Calu3 (cell line): ENCODE measurements at regions not wholly inside any gene's neighbourhood (a gene's known extent, or its start where the extent isn't known, plus 50 kb on each side); places are given as distances from the start of the nearest gene placed in this dataset.

Experiments
- BruUV-seq: library from RNA; stranded (reverse); fragments of 400-500 nt; replicated peaks from 2 replicates; lab custom pipeline; 2021; lab: Mats Ljungman, UMichigan
- CTCF ChIA-PET: fragments of 300-600 bp; sonication (Branson Sonifier 250); formaldehyde crosslinking; loops from one replicate; lab custom pipeline; 2022; ENCODE audit warnings: antibody characterized with exemption; lab: Charles Lee
- DNase-seq: peaks from one replicate; pipeline ENCODE4 v3.0.0; 2022
- H3K27ac Mint-ChIP-seq: one replicate; pipeline ENCODE4 v1.8.0; 2022; ENCODE audit warnings: mixed read lengths; ENCODE audit not compliant: unreplicated experiment
- H3K27me3 Mint-ChIP-seq: one replicate; pipeline ENCODE4 v1.8.0; 2022; ENCODE audit warnings: mixed read lengths; ENCODE audit not compliant: unreplicated experiment
- H3K36me3 Mint-ChIP-seq: one replicate; pipeline ENCODE4 v1.8.0; 2022; ENCODE audit warnings: mild to moderate bottlenecking, moderate library complexity, mixed read lengths; ENCODE audit not compliant: insufficient read depth, unreplicated experiment
- H3K4me1 Mint-ChIP-seq: one replicate; pipeline ENCODE4 v1.8.0; 2022; ENCODE audit warnings: mild to moderate bottlenecking, low read depth, mixed read lengths; ENCODE audit not compliant: unreplicated experiment
- H3K4me3 Mint-ChIP-seq: one replicate; pipeline ENCODE4 v1.8.0; 2022; ENCODE audit warnings: mild to moderate bottlenecking, low read depth, moderate library complexity, mixed read lengths; ENCODE audit not compliant: unreplicated experiment
- H3K9me3 Mint-ChIP-seq: one replicate; pipeline ENCODE4 v1.8.0; 2022; ENCODE audit warnings: low read depth, mixed read lengths; ENCODE audit not compliant: unreplicated experiment
- intact Hi-C: fragments of 100-400 bp; cut with micrococcal nuclease; formaldehyde crosslinking; loops from one replicate; pipeline ENCODE4 v1.10.0; 2022; ENCODE audit not compliant: unreplicated experiment
- TF ChIP-seq, protein P1 (sequence below): fragments of 200-600 bp; IDR thresholded peaks from one replicate; pipeline ENCODE4 v1.8.0; 2022; ENCODE audit warnings: antibody characterized with exemption; ENCODE audit not compliant: unreplicated experiment

- CTCF ChIA-PET, result no interaction called here
- no TSS peak for BruUV-seq
- intact Hi-C loops, result no loop called here
These were observed 62.2 kb upstream of the INSM2 start for GRCh38 chr14:35471803-35472202.

DNA sequence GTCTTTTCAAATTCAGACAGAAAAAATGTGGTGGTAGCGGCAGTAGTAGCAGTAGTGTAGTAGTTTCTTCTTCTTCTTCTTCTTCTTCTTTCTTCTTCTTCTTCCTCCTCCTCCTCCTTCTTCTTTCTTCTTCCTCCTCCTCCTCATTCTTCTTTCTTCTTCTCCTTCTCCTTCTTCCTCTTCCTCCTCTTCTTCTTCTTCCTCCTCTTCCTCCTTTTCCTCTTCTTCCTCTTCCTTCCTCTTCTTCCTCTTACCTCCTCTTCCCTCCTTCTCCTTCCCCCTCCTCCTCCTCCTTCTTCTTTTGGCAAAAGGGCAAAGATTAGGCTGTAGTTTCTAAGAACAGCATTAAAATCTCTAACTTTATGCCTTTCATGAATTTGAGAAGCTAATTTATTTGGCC, 59.6 kb upstream of the INSM2 start:
- TF ChIP-seq, protein P1, sequence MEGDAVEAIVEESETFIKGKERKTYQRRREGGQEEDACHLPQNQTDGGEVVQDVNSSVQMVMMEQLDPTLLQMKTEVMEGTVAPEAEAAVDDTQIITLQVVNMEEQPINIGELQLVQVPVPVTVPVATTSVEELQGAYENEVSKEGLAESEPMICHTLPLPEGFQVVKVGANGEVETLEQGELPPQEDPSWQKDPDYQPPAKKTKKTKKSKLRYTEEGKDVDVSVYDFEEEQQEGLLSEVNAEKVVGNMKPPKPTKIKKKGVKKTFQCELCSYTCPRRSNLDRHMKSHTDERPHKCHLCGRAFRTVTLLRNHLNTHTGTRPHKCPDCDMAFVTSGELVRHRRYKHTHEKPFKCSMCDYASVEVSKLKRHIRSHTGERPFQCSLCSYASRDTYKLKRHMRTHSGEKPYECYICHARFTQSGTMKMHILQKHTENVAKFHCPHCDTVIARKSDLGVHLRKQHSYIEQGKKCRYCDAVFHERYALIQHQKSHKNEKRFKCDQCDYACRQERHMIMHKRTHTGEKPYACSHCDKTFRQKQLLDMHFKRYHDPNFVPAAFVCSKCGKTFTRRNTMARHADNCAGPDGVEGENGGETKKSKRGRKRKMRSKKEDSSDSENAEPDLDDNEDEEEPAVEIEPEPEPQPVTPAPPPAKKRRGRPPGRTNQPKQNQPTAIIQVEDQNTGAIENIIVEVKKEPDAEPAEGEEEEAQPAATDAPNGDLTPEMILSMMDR, result no peak
- Mint-ChIP-seq H3K36me3 (no peaks in the 10 kb centered on the region), H3K4me3 (no peak overlapping the region), H3K27me3 (peaks cover 29% of the 10 kb centered on the region), H3K4me1 (no peaks in the 10 kb centered on the region), H3K9me3 (no peaks in the 10 kb centered on the region), H3K27ac (no peak overlapping the region)
- BruUV-seq, result no TSS peak
- intact Hi-C loops, result no loop called here
- CTCF ChIA-PET, result interaction anchor here (0.6 kb wide), 1 partner anchor 315 kb away, joined by 3 read pairs; no protein-coding TSS in a partner anchor
- no peak for DNase-seq

More at GRCh38 chr14:35471803-35472202, 62.2 kb upstream of the INSM2 start:
- TF ChIP-seq, protein P1, result no peak
- H3K4me3 Mint-ChIP-seq, result no peak overlapping the region
- H3K36me3 Mint-ChIP-seq, result no peaks in the 10 kb centered on the region
- H3K9me3 Mint-ChIP-seq, result no peaks in the 10 kb centered on the region
- H3K4me1 Mint-ChIP-seq, result no peaks in the 10 kb centered on the region
- H3K27me3 Mint-ChIP-seq, result peaks cover 14% of the 10 kb centered on the region
- H3K27ac Mint-ChIP-seq, result no peak overlapping the region
- DNase-seq, result no peak

DNA sequence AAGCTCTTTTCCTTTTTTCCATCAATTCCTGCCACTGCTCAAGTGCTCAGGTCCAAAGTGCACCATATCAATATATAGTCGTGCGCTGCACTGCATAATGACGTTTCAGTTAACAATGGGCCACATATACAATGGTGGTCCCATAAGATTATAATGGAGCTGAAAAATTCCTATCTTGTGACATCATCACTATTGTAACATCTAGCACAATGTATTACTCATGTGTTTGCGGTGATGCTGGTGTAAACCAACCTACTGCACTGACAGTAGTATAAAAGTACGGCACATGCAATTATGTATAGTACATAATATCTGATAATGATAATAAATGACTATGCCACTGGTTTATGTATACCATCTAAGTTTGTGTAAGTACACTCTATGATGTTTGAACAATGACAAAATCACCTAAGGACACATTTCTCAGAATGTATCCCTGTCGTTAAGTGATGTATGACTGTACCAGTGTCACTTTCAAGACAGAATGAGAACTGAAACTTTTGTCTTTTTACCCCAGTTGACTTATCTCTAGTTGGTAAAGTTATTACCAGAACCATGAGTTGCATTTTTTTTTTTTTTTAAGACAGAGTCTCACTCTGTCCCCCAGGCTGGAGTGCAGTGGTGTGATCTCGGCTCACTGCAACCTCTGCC, 53.7 kb upstream of the INSM2 start:
- H3K27me3 Mint-ChIP-seq, result peaks cover 15% of the 10 kb centered on the region
- no peak overlapping the region for H3K4me3 Mint-ChIP-seq
- no peaks in the 10 kb centered on the region for H3K4me1 Mint-ChIP-seq
- TF ChIP-seq, protein P1, result no peak
- intact Hi-C loops, result no loop called here
- H3K36me3 Mint-ChIP-seq, result no peaks in the 10 kb centered on the region
- H3K9me3 Mint-ChIP-seq, result no peaks in the 10 kb centered on the region
- no peak overlapping the region for H3K27ac Mint-ChIP-seq
- CTCF ChIA-PET, result no interaction called here
- BruUV-seq, result no TSS peak
- no peak for DNase-seq

DNA sequence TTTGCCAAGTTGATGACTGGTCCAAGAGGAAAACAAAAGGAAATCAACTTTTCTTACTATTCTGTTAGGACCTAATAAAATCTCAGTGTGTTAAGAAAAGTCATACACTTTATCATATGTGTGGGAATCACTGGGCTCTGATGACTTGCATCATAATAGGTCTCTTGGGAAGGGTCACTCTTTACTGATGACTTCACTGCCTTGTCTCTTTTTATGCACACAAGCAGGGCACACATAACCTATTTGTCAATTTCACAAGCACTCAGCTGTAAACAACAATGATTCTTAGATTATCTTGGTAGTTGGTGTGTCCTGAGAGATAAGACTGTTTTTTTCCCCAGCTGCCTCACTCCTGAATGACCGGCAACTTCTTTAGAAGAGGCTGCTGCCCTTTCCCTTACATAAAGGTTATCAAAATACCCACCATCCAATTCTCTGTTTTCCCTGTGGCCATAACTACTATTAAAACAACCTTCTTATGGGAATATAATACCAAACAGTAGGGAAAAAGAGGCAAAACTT, 50.9 kb upstream of the INSM2 start:
- BruUV-seq, result no TSS peak
- no peak for DNase-seq
- H3K4me1 Mint-ChIP-seq, result no peaks in the 10 kb centered on the region
- H3K4me3 Mint-ChIP-seq, result no peak overlapping the region
- CTCF ChIA-PET, result no interaction called here
- H3K36me3 Mint-ChIP-seq, result no peaks in the 10 kb centered on the region
- TF ChIP-seq, protein P1, result no peak
- no peaks in the 10 kb centered on the region for H3K9me3 Mint-ChIP-seq
- no peak overlapping the region for H3K27ac Mint-ChIP-seq
- H3K27me3 Mint-ChIP-seq, result peaks cover 3% of the 10 kb centered on the region
- intact Hi-C loops, result no loop called here
